SK-N-SH (cell line): ENCODE measurements at regions not wholly inside any gene's neighbourhood (a gene's known extent, or its start where the extent isn't known, plus 50 kb on each side); places are given as distances from the start of the nearest gene placed in this dataset.

ENCODE experiments used
- CTCF ChIA-PET: fragments of 300-600, 350-600 bp; formaldehyde crosslinking; extraction: SDS; loops from one replicate; lab custom pipeline; 2021; lab: Yijun Ruan, JAX
- POLR2A ChIA-PET: fragments of 350-600 bp; sonication (Branson Sonifier 250); formaldehyde crosslinking; extraction: SDS; loops from one replicate; lab custom pipeline; 2020; ENCODE audit warnings: antibody characterized with exemption, inconsistent platforms; lab: Yijun Ruan, JAX
- DNase-seq: peaks from one replicate; pipeline ENCODE4 v3.0.0; 2012
- H2AFZ ChIP-seq: fragments of 200-600 bp; sonication (generic); 2 replicates; pipeline ENCODE4 v1.8.1; 2016; ENCODE audit warnings: antibody characterized with exemption, mild to moderate bottlenecking, low read depth
- H3F3A ChIP-seq: fragments of 200-600 bp; sonication (generic); replicated peaks from 2 replicates; pipeline ENCODE3; 2016; ENCODE audit warnings: antibody characterized with exemption, mild to moderate bottlenecking; ENCODE audit not compliant: insufficient read depth
- H3K27ac ChIP-seq, 2 experiments: fragments of 200-500 bp in 1 of 2; fragments of 200-600 bp in 1 of 2; sonication (Bioruptor generic) in 1 of 2; sonication (generic), shearing (Covaris generic) in 1 of 2; 2 replicates each; pipeline versions ENCODE4 v1.5.1 to v1.6.1; 2014 to 2016; ENCODE audit warnings: low read depth in 2 of 2, inconsistent platforms in 1 of 2, low read length in 1 of 2, mild to moderate bottlenecking in 1 of 2, mixed read lengths in 1 of 2
- H3K27me3 ChIP-seq: fragments of 200-600 bp; sonication (generic), shearing (Covaris generic); 2 replicates; pipeline ENCODE4 v1.6.1; 2016; ENCODE audit warnings: mixed run types; ENCODE audit not compliant: insufficient read depth
- H3K36me3 ChIP-seq, 2 experiments: fragments of 200-500 bp in 1 of 2; fragments of 200-600 bp in 1 of 2; sonication (Bioruptor generic) in 1 of 2; sonication (generic) in 1 of 2; replicated peaks in 1 of 2; 2 replicates each; pipeline versions ENCODE3 to v1.5.1; 2014 to 2016; ENCODE audit warnings: low read length in 1 of 2, mild to moderate bottlenecking in 1 of 2; ENCODE audit not compliant: insufficient read depth in 2 of 2, control insufficient read depth in 1 of 2
- H3K4me1 ChIP-seq, 2 experiments: fragments of 200-500 bp in 1 of 2; fragments of 200-600 bp in 1 of 2; sonication (Bioruptor generic) in 1 of 2; sonication (generic), shearing (Covaris generic) in 1 of 2; 2 replicates each; pipeline versions ENCODE4 v1.5.1 to v1.6.1; 2014 to 2016; ENCODE audit warnings: low read depth in 1 of 2, low read length in 1 of 2, mixed run types in 1 of 2; ENCODE audit not compliant: insufficient read depth in 2 of 2, control insufficient read depth in 1 of 2
- H3K4me2 ChIP-seq: fragments of 200-600 bp; sonication (generic), shearing (Covaris generic); 2 replicates; pipeline ENCODE4 v1.6.1; 2017; ENCODE audit warnings: mixed run types
- H3K4me3 ChIP-seq, 2 experiments: fragments of 200-500 bp in 1 of 2; fragments of 200-600 bp in 1 of 2; sonication (Bioruptor generic) in 1 of 2; sonication (generic), shearing (Covaris generic) in 1 of 2; 2 replicates each; pipeline versions ENCODE4 v1.5.1 to v1.8.1; 2014 to 2016; ENCODE audit warnings: low read depth in 2 of 2, inconsistent platforms in 1 of 2, low read length in 1 of 2, mild to moderate bottlenecking in 1 of 2, mixed read lengths in 1 of 2, moderate library complexity in 1 of 2
- H3K79me2 ChIP-seq: fragments of 200-600 bp; sonication (generic); 2 replicates; pipeline ENCODE4 v1.8.1; 2017; ENCODE audit warnings: mild to moderate bottlenecking; ENCODE audit not compliant: insufficient read depth
- H3K9ac ChIP-seq: fragments of 200-600 bp; sonication (generic); 2 replicates; pipeline ENCODE4 v1.6.1; 2017; ENCODE audit warnings: mixed run types
- H3K9me2 ChIP-seq: fragments of 200-600 bp; sonication (generic); 2 replicates; pipeline ENCODE4 v1.6.1; 2017; ENCODE audit warnings: mixed run types
- H3K9me3 ChIP-seq: fragments of 200-600 bp; sonication (generic); 2 replicates; pipeline ENCODE4 v1.6.1; 2017; ENCODE audit warnings: mixed run types, mild to moderate bottlenecking, moderate library complexity
- H4K20me1 ChIP-seq: fragments of 200-600 bp; sonication (generic); 2 replicates; pipeline ENCODE4 v1.6.1; 2017; ENCODE audit warnings: mild to moderate bottlenecking, mixed run types; ENCODE audit not compliant: insufficient read depth
- CTCF ChIP-seq: fragments of 200-600 bp; sonication (generic); IDR thresholded peaks from 2 replicates; pipeline ENCODE4 v1.6.1; 2017; ENCODE audit warnings: antibody characterized with exemption, mild to moderate bottlenecking, moderate library complexity
- EZH2phosphoT487 ChIP-seq: fragments of 200-600 bp; sonication (generic); IDR thresholded peaks from 2 replicates; pipeline ENCODE4 v1.6.1; 2017; ENCODE audit warnings: low read depth, mixed run types, mild to moderate bottlenecking, antibody characterized with exemption, moderate library complexity, borderline replicate concordance
- FOSL2 ChIP-seq: IDR thresholded peaks from 2 replicates; pipeline ENCODE4 v1.4.0; 2012; ENCODE audit warnings: low read depth, mild to moderate bottlenecking, moderate library complexity, borderline replicate concordance
- GATA2 ChIP-seq: sonication (generic); formaldehyde crosslinking; IDR thresholded peaks from 2 replicates; pipeline ENCODE4 v1.5.0; 2020; ENCODE audit warnings: mild to moderate bottlenecking, missing genetic modification reagents
- NFIC ChIP-seq: IDR thresholded peaks from 2 replicates; pipeline ENCODE4 v1.4.0; 2012; ENCODE audit warnings: borderline replicate concordance
- RFX5 ChIP-seq: IDR thresholded peaks from 2 replicates; pipeline ENCODE4 v1.6.1; 2012; ENCODE audit warnings: mild to moderate bottlenecking, improper control_type of control experiment, low read length
- TCF12 ChIP-seq: IDR thresholded peaks from 2 replicates; pipeline ENCODE4 v1.4.0; 2012
- whole genome bisulfite sequencing: methylation state at CpG from one replicate; pipeline ENCODE4 v1.1.6; 2017; ENCODE audit warnings: low lambda C conversion rate; 5-methylcytosine and 5-hydroxymethylcytosine counted together

DNA sequence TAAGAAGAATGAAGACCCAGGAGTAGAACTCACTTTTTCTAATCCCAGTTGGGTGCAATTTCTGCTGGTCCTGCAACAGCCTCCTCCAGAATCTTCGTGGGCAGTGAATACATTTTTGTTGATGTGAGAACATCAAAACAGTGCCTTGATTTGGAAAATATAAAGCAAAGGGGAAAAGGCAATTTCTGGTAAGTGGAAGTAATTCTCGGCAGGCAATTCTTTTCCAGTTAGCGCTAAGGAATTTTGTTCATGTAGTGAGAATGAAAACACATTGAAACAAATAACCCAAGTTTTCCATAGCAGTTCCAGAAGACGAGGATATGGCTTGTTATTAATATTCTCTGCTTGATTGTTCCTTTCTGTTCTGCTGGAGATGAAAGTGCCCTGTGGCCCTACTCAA is 178.7 kb downstream of the SPATA31D1 start:
- Histone ChIP-seq H2AFZ (no peak overlapping the region), H3F3A (no peaks in the 10 kb centered on the region), H3K9ac (no peak overlapping the region), H3K4me2 (no peak overlapping the region), H3K9me2 (no peaks in the 10 kb centered on the region), H4K20me1 (no peaks in the 10 kb centered on the region), H3K36me3 (no peaks in the 10 kb centered on the region), H3K27ac (no peak overlapping the region), H3K27me3 (no peaks in the 10 kb centered on the region), H3K4me3 (no peak overlapping the region), H3K9me3 (no peaks in the 10 kb centered on the region), H3K4me1 (peaks cover 0 to 2% of the 10 kb centered on the region in 2 experiments; a peak in 2 of 4 replicates), H3K79me2 (no peaks in the 10 kb centered on the region)
- WGBS: 63% methylated on average over 4 of the region's 4 CpGs
- CTCF ChIA-PET: no interaction called here
- TF ChIP-seq CTCF: no peak
- DNase-seq: no peak
- POLR2A ChIA-PET: no interaction called here

DNA sequence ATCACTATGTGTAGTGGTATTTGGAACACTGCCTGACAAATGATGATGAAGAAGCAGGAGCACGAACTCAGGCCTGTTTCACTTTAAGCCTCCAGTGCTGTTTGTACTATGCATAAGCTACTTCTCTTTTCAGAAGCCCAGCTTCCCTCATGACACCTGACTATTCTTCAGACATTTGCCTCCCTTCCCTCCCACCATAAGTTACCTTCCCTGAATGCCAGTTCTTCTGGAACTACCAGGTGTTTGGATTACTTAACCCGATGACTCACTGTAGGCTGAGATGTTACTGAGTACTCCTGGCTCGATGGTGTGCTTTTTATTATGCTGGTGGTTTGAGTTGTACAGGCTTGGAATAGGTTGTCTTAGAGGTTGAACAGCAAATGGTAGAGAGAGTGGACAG is 180.0 kb downstream of the SPATA31D1 start:
- no peak for TF ChIP-seq GATA2 (CRISPR knock-in tag)
- 0 out of 2 replicates have a peak, but pooled peaks have one; percentile 10 for TF ChIP-seq FOSL2
- TF ChIP-seq EZH2phosphoT487: no peak
- no peak overlapping the region for H2AFZ ChIP-seq
- H3K9me2 ChIP-seq: no peaks in the 10 kb centered on the region
- no peaks in the 10 kb centered on the region for H3K9me3 ChIP-seq
- peaks cover 0 to 2% of the 10 kb centered on the region in 2 experiments; a peak in 2 of 4 replicates for H3K4me1 ChIP-seq
- no peaks in the 10 kb centered on the region for H3K27me3 ChIP-seq
- H3K36me3 ChIP-seq: no peaks in the 10 kb centered on the region
- H3K4me3 ChIP-seq: no peak overlapping the region
- no peaks in the 10 kb centered on the region for H3F3A ChIP-seq
- ChIA-PET CTCF (no interaction called here), POLR2A (no interaction called here)
- DNase-seq: no peak
- H3K79me2 ChIP-seq: no peaks in the 10 kb centered on the region
- no peak overlapping the region for H3K27ac ChIP-seq
- no peak overlapping the region for H3K9ac ChIP-seq
- no peak overlapping the region for H3K4me2 ChIP-seq
- 72% methylated on average over 3 of the region's 3 CpGs for WGBS
- H4K20me1 ChIP-seq: no peaks in the 10 kb centered on the region

GRCh38 chr9:82170866-82171265 is 182.3 kb downstream of the SPATA31D1 start:
- no peak overlapping the region for H2AFZ ChIP-seq
- no peak for DNase-seq
- H3F3A ChIP-seq: no peaks in the 10 kb centered on the region
- no peaks in the 10 kb centered on the region for H3K9me2 ChIP-seq
- TF ChIP-seq NFIC (no peak), TCF12 (peak; percentile 9; the same call in 1 of the 2 replicates), RFX5 (no peak)
- WGBS: 20% methylated on average over 3 of the region's 3 CpGs
- H3K4me3 ChIP-seq: no peak overlapping the region
- H3K79me2 ChIP-seq: no peaks in the 10 kb centered on the region
- no peaks in the 10 kb centered on the region for H3K27me3 ChIP-seq
- no peak overlapping the region for H3K4me2 ChIP-seq
- no peaks in the 10 kb centered on the region for H3K9me3 ChIP-seq
- ChIA-PET CTCF (interaction anchor here (1.3 kb wide), 1 partner anchor 14 kb away, joined by 4 read pairs; no protein-coding TSS in a partner anchor), POLR2A (no interaction called here)
- H3K36me3 ChIP-seq: no peaks in the 10 kb centered on the region
- H3K27ac ChIP-seq: peak overlapping the region in 1 of 2 experiments; percentile 44; a peak in 1 of 4 replicates
- H4K20me1 ChIP-seq: no peaks in the 10 kb centered on the region
- H3K9ac ChIP-seq: no peak overlapping the region
- peaks cover 0 to 2% of the 10 kb centered on the region in 2 experiments; a peak in 2 of 4 replicates for H3K4me1 ChIP-seq
